Activated CD8-positive, alpha-beta T cell treated with anti-CD3 and anti-CD28 coated beads, Interleukin-2, amount 10 ng/mL, durations not matched to agents 7 days and 5 days (primary cell): ENCODE measurements at regions not wholly inside any gene's neighbourhood (a gene's known extent, or its start where the extent isn't known, plus 50 kb on each side); places are given as distances from the start of the nearest gene placed in this dataset.

ENCODE experiments used
- ATAC-seq: fragments of 150-1000 bp; cut with Tn5 transposase; one replicate; pipeline ENCODE4 v1.10.0; 2021; ENCODE audit warnings: moderate library complexity
- CTCF ChIA-PET: fragments of 350-600 bp; sonication (Branson Sonifier 250); formaldehyde crosslinking; loops from one replicate; lab custom pipeline; 2021; ENCODE audit warnings: antibody characterized with exemption; lab: Charles Lee
- POLR2A ChIA-PET: fragments of 350-600 bp; sonication (Branson Sonifier 250); formaldehyde crosslinking; loops from one replicate; lab custom pipeline; 2021; ENCODE audit warnings: antibody characterized with exemption; lab: Charles Lee
- DNase-seq: peaks from one replicate; pipeline ENCODE4 v3.0.0-alpha.2; 2020
- H3K27ac Mint-ChIP-seq: one replicate; pipeline ENCODE4 v1.8.0; 2021; ENCODE audit warnings: mild to moderate bottlenecking, mixed read lengths
- H3K27me3 Mint-ChIP-seq: one replicate; pipeline ENCODE4 v1.8.0; 2021; ENCODE audit warnings: low read depth, mixed read lengths
- H3K36me3 Mint-ChIP-seq: one replicate; pipeline ENCODE4 v1.8.0; 2021; ENCODE audit warnings: low read depth, mixed read lengths
- H3K4me1 Mint-ChIP-seq: one replicate; pipeline ENCODE4 v1.8.0; 2021; ENCODE audit warnings: low read depth, mixed read lengths
- H3K4me3 Mint-ChIP-seq: one replicate; pipeline ENCODE4 v1.8.0; 2021; ENCODE audit warnings: mild to moderate bottlenecking, mixed read lengths
- H3K9me3 Mint-ChIP-seq: one replicate; pipeline ENCODE4 v1.8.0; 2022; ENCODE audit warnings: mixed read lengths; ENCODE audit not compliant: insufficient read depth

DNA sequence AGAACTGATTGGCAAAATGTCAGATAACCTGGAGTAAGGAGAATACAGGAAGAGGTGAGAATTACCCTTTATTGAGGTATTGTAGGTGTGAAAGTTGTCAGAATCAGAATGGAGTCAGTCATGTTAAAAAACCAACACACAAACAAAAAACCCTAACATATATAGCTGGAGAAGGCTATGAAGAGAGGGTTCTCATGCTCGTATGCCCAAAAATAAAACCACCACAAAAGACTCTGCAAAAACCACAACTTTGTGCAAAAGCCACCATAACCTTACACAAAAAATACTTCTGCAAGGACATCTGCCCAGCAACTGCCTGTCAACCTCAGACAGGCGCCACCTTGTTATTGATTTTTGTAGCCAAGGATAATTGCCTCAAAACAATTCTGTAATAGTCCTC, 136.0 kb downstream of the CD47 start:
- CTCF ChIA-PET = interaction anchor here (0.9 to 1.5 kb wide), 3 partner anchors 10 to 18 kb away, joined by 3 to 5 read pairs (median 4); no protein-coding TSS in a partner anchor
- no peak overlapping the region for H3K27ac Mint-ChIP-seq
- H3K27me3 Mint-ChIP-seq = peaks cover 6% of the 10 kb centered on the region
- peak; percentile 51 for ATAC-seq
- H3K4me3 Mint-ChIP-seq = no peak overlapping the region
- H3K36me3 Mint-ChIP-seq = no peaks in the 10 kb centered on the region
- peaks cover 3% of the 10 kb centered on the region for H3K9me3 Mint-ChIP-seq
- POLR2A ChIA-PET = no interaction called here
- DNase-seq = no peak
- H3K4me1 Mint-ChIP-seq = peaks cover 27% of the 10 kb centered on the region

DNA sequence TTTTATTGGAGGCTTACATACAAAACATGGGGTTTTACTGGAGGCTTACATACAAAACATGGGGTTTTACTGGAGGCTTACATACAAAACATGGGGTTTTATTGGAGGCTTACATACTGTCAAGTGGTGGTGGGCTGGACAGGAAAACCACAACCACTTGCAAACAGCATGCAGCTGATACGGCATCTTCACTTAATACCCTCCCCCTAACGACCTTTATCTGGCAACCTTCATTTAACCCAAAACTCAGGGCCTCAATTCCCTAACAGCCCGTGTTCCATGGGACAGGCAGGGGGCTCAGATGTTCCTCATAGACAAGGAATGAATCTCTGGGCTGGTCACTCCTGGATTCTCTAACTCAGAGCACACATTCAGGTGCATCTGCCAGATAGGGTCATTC, 137.1 kb downstream of the CD47 start:
- ATAC-seq (no peak), DNase-seq (no peak)
- ChIA-PET CTCF (no interaction called here), POLR2A (interaction anchor here (0.7 kb wide), 1 partner anchor 13 kb away, joined by 3 read pairs; no protein-coding TSS in a partner anchor)
- H3K4me1 Mint-ChIP-seq = peaks cover 27% of the 10 kb centered on the region
- peaks cover 3% of the 10 kb centered on the region for H3K9me3 Mint-ChIP-seq
- no peak overlapping the region for H3K4me3 Mint-ChIP-seq
- H3K27ac Mint-ChIP-seq = no peak overlapping the region
- H3K27me3 Mint-ChIP-seq = peaks cover 6% of the 10 kb centered on the region
- H3K36me3 Mint-ChIP-seq = no peaks in the 10 kb centered on the region

GRCh38 chr3:107951126-107951525, 139.7 kb downstream of the CD47 start:
- CTCF ChIA-PET = interaction anchor here (1.5 kb wide), 1 partner anchor 23 kb away, joined by 6 read pairs; no protein-coding TSS in a partner anchor
- peaks cover 6% of the 10 kb centered on the region for H3K9me3 Mint-ChIP-seq
- H3K4me3 Mint-ChIP-seq = no peak overlapping the region
- DNase-seq = no peak
- no peaks in the 10 kb centered on the region for H3K27me3 Mint-ChIP-seq
- ATAC-seq = no peak
- no peak overlapping the region for H3K27ac Mint-ChIP-seq
- POLR2A ChIA-PET = no interaction called here
- H3K4me1 Mint-ChIP-seq = peaks cover 23% of the 10 kb centered on the region
- peaks cover 2% of the 10 kb centered on the region for H3K36me3 Mint-ChIP-seq

DNA sequence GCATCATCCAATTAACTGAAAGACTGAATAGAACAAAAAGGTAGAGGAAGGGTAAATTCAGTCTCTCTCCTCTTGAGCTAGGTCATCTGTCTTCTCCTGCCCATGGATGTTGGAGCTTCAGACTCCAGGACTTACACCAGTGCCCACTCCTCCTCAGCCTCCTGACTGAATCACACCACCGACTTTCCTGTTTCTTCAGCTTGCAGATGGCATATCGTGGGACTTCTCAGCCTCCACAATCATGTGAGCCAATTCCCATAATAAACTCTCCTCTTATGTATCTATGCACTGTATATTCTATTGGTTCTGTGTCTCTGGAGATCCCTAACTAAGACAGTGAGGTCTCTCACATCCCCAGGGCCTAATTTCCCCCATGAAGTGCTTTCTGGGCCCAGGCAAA, 140.4 kb downstream of the CD47 start:
- DNase-seq (no peak), ATAC-seq (no peak)
- ChIA-PET CTCF (interaction anchor here (1.5 kb wide), 1 partner anchor 23 kb away, joined by 6 read pairs; no protein-coding TSS in a partner anchor), POLR2A (no interaction called here)
- H3K4me3 Mint-ChIP-seq = no peak overlapping the region
- H3K4me1 Mint-ChIP-seq = peaks cover 22% of the 10 kb centered on the region
- no peaks in the 10 kb centered on the region for H3K27me3 Mint-ChIP-seq
- H3K27ac Mint-ChIP-seq = no peak overlapping the region
- peaks cover 2% of the 10 kb centered on the region for H3K36me3 Mint-ChIP-seq
- H3K9me3 Mint-ChIP-seq = peaks cover 6% of the 10 kb centered on the region

DNA sequence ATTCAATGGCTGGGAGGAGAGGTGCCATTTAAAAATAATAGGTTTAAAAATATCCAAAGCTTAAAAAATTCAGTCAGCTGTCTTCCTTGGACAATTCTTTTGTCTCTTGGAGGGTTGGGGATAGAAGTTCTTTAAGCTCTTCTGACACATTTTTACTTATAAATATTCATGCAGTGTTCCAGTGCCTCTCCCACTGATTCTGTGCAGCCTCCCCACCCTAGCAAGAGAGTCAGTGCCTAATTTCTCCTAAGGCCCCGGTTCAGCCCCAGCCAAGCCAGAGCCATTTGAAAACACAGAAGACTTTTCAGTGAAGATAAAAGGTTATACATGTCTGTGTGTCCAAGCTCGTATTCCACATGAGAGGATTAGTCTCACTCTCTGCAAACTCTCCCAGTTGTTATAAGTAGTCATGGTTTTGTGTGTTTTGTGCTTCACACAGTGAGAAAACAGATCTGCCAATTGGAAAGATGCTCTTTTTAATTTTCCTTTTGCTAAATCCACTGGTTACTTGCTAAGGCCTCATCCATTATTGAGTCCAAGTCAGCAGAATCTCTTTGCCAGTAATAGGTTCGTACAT, 141.3 kb downstream of the CD47 start:
- POLR2A ChIA-PET = no interaction called here
- H3K36me3 Mint-ChIP-seq = peaks cover 2% of the 10 kb centered on the region

GRCh38 chr3:107947203-107947602, 143.6 kb downstream of the CD47 start:
- ChIA-PET POLR2A (no interaction called here), CTCF (no interaction called here)
- no peak overlapping the region for H3K4me3 Mint-ChIP-seq
- ATAC-seq = no peak
- H3K27ac Mint-ChIP-seq = no peak overlapping the region
- H3K36me3 Mint-ChIP-seq = peaks cover 2% of the 10 kb centered on the region
- peaks cover 6% of the 10 kb centered on the region for H3K9me3 Mint-ChIP-seq
- H3K4me1 Mint-ChIP-seq = peaks cover 13% of the 10 kb centered on the region
- no peak for DNase-seq
- no peaks in the 10 kb centered on the region for H3K27me3 Mint-ChIP-seq

More for the DNA sequence above, 141.3 kb downstream of the CD47 start:
- no peak for ATAC-seq
- Mint-ChIP-seq H3K4me1 (peaks cover 13% of the 10 kb centered on the region), H3K9me3 (peaks cover 6% of the 10 kb centered on the region), H3K27ac (no peak overlapping the region), H3K27me3 (no peaks in the 10 kb centered on the region), H3K4me3 (no peak overlapping the region)
- no peak for DNase-seq
- CTCF ChIA-PET = interaction anchor here (0.8 to 1.0 kb wide), 3 partner anchors 11 to 23 kb away, joined by 3 read pairs; no protein-coding TSS in a partner anchor

GRCh38 chr3:107946700-107947099, 144.1 kb downstream of the CD47 start:
- DNase-seq = no peak
- H3K9me3 Mint-ChIP-seq = peaks cover 6% of the 10 kb centered on the region
- H3K27ac Mint-ChIP-seq = no peak overlapping the region
- H3K36me3 Mint-ChIP-seq = peaks cover 2% of the 10 kb centered on the region
- ATAC-seq = no peak
- ChIA-PET POLR2A (no interaction called here), CTCF (no interaction called here)
- H3K4me3 Mint-ChIP-seq = no peak overlapping the region
- peaks cover 18% of the 10 kb centered on the region for H3K4me1 Mint-ChIP-seq
- no peaks in the 10 kb centered on the region for H3K27me3 Mint-ChIP-seq

GRCh38 chr3:107945417-107946094, 145.3 kb downstream of the CD47 start:
- H3K9me3 Mint-ChIP-seq = peaks cover 6% of the 10 kb centered on the region
- H3K27ac Mint-ChIP-seq = no peak overlapping the region
- no peak overlapping the region for H3K4me3 Mint-ChIP-seq
- ChIA-PET CTCF (interaction anchor here (1.3 to 1.6 kb wide), 2 partner anchors 10 to 18 kb away, joined by 4 to 7 read pairs; no protein-coding TSS in a partner anchor), POLR2A (interaction anchor here (0.7 kb wide), 1 partner anchor 144 kb away, joined by 3 read pairs; no protein-coding TSS in a partner anchor)
- H3K27me3 Mint-ChIP-seq = no peaks in the 10 kb centered on the region
- H3K4me1 Mint-ChIP-seq = peaks cover 20% of the 10 kb centered on the region
- ATAC-seq (no peak), DNase-seq (no peak)
- H3K36me3 Mint-ChIP-seq = peaks cover 2% of the 10 kb centered on the region

- Mint-ChIP-seq H3K4me1 (peaks cover 20% of the 10 kb centered on the region), H3K36me3 (peaks cover 2% of the 10 kb centered on the region), H3K27ac (no peak overlapping the region), H3K4me3 (no peak overlapping the region), H3K27me3 (no peaks in the 10 kb centered on the region), H3K9me3 (peaks cover 6% of the 10 kb centered on the region)
- ATAC-seq = no peak
- ChIA-PET POLR2A (interaction anchor here (0.7 kb wide), 1 partner anchor 9 kb away, joined by 3 read pairs; no protein-coding TSS in a partner anchor), CTCF (interaction anchor here (0.7 to 4.0 kb wide), 7 partner anchors 11 to 30 kb away, joined by 3 to 23 read pairs (median 3); no protein-coding TSS in a partner anchor)
- no peak for DNase-seq
These were observed 146.9 kb downstream of the CD47 start for GRCh38 chr3:107943786-107944523.

DNA sequence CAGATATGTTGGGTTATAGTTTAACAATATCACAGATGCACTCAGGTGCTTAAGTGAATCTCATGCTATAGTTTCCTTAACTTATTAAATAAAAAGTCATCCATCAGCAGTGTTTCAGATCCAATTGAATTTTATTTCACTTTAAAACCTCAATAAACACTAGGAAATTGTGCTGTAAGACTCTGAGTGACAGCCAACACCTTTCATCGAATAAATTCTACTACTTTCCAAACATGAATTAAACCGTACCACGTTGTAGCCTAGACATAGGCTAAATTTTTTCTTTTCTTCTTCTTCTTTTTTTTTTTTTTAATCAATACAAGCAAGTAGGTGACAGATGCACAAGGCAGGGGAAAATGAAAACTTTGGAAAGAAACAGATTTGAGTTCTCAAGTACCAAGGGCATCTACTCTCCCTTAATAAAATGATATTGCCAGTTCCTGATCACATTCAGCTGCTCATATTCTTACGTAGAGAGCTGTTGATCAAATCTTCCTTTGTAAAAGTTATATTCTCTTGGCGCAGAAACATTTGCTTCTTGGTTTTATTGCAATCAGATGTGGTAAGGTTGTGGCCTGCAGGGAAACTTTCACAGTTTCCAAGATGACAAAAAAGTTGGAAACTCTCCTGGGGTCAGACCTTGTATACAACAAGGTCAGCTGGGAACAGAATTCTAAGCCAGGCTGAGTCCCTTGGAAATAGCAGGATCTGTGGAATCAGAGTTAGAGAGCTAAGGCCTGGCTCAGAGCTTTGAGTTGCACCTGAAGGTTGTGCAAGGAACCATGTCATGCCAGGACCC, 147.7 kb downstream of the CD47 start:
- ChIA-PET CTCF (interaction anchor here (0.7 to 4.0 kb wide), 5 partner anchors 12 to 31 kb away, joined by 3 to 23 read pairs (median 3); no protein-coding TSS in a partner anchor), POLR2A (no interaction called here)
- Mint-ChIP-seq H3K36me3 (peaks cover 2% of the 10 kb centered on the region), H3K9me3 (peaks cover 6% of the 10 kb centered on the region), H3K4me1 (peaks cover 20% of the 10 kb centered on the region), H3K27me3 (no peaks in the 10 kb centered on the region), H3K4me3 (no peak overlapping the region), H3K27ac (no peak overlapping the region)
- ATAC-seq (no peak), DNase-seq (no peak)

GRCh38 chr3:107942244-107942643, 148.6 kb downstream of the CD47 start:
- Mint-ChIP-seq H3K36me3 (peaks cover 2% of the 10 kb centered on the region), H3K9me3 (peaks cover 6% of the 10 kb centered on the region), H3K27ac (peak overlapping the region; percentile 62), H3K27me3 (no peaks in the 10 kb centered on the region), H3K4me1 (peaks cover 20% of the 10 kb centered on the region), H3K4me3 (no peak overlapping the region)
- ChIA-PET POLR2A (no interaction called here), CTCF (interaction anchor here (1.5 to 4.0 kb wide), 3 partner anchors 14 to 31 kb away, joined by 3 to 23 read pairs (median 3); no protein-coding TSS in a partner anchor)
- peak; percentile 79 for ATAC-seq
- peak; percentile 34 for DNase-seq
